ENCODE measurements at regions not wholly inside any gene's neighbourhood (a gene's known extent, or its start where the extent isn't known, plus 50 kb on each side); places are given as distances from the start of the nearest gene placed in this dataset.

- CTCF ChIA-PET, result interaction anchor here (0.6 kb wide), 1 partner anchor 73 kb away, joined by 3 read pairs; no protein-coding TSS in a partner anchor
Measured at GRCh38 chr1:65541865-65542264, 121.4 kb downstream of the LEPR start.

More at GRCh38 chr1:65541865-65542264, 121.4 kb downstream of the LEPR start:
- H2BK120ac ChIP-seq (ENCODE audit: low read depth, low read length), result no peak overlapping the region
- H3K27me3 ChIP-seq (ENCODE audit: control insufficient read depth, insufficient read depth, low read length), result no peaks in the 10 kb centered on the region
- H3K9me1 ChIP-seq (ENCODE audit: insufficient read depth, low read length), result no peaks in the 10 kb centered on the region
- no peaks in the 10 kb centered on the region for H3K4me1 ChIP-seq (ENCODE audit: control insufficient read depth, insufficient read depth, low read length)
- no peaks in the 10 kb centered on the region for H3K9me3 ChIP-seq (ENCODE audit: control insufficient read depth, insufficient read depth, low read length)
- dilution Hi-C loops (cut with HindIII; ENCODE audit: low sequenced_read_pairs, unreplicated experiment) (no loop called here), in situ Hi-C loops (cut with MboI; ENCODE audit: low sequenced_read_pairs) (no loop called here), intact Hi-C loops (cut with micrococcal nuclease) (no loop called here)
- no peaks in the 10 kb centered on the region for H3K36me3 ChIP-seq (ENCODE audit: control insufficient read depth, insufficient read depth, low read length)
- ATAC-seq (ENCODE audit: low read depth) (no peak), DNase-seq (no peak)
- H3K79me1 ChIP-seq (ENCODE audit: low read depth in 1 of 2, low read length in 2 of 2), result no peaks in the 10 kb centered on the region
- no TSS peak for BruUV-seq (replicated peaks)
- H4K5ac ChIP-seq (ENCODE audit: low read depth, low read length), result no peak overlapping the region
- no peak overlapping the region for H3K18ac ChIP-seq (ENCODE audit: low read depth, low read length)
- no peak overlapping the region for H4K91ac ChIP-seq (ENCODE audit: insufficient read depth, low read depth, low read length)
- no peak overlapping the region for H2AFZ ChIP-seq (replicated peaks; ENCODE audit: low read length, poor library complexity)
- no peak overlapping the region for H3K9ac ChIP-seq (ENCODE audit: low read depth, low read length)
- no peak overlapping the region for H3K56ac ChIP-seq (ENCODE audit: extremely low read depth, insufficient read depth, low read length)
- H3K4me3 ChIP-seq (ENCODE audit: insufficient read depth, low read depth, low read length), result no peak overlapping the region
- H2AK5ac ChIP-seq (ENCODE audit: low read depth, low read length), result no peak overlapping the region
- H2AK9ac ChIP-seq (replicated peaks; ENCODE audit: low read depth, low read length, poor library complexity), result no peak overlapping the region
- H3K27ac ChIP-seq (ENCODE audit: insufficient read depth, low read length), result no peak overlapping the region
- no peaks in the 10 kb centered on the region for H4K20me1 ChIP-seq (ENCODE audit: insufficient read depth, low read length)
- H3K4ac ChIP-seq (ENCODE audit: low read depth, low read length), result no peak overlapping the region
- H2BK5ac ChIP-seq (ENCODE audit: low read depth, low read length, poor library complexity, severe bottlenecking), result no peak overlapping the region
- no peak overlapping the region for H2BK20ac ChIP-seq (ENCODE audit: low read depth, low read length)
- no peak overlapping the region for H4K8ac ChIP-seq (ENCODE audit: low read depth in 2 of 2, low read length in 2 of 2)
- TF ChIP-seq USF2 (IDR thresholded peaks at IDR 0.05; ENCODE audit: low read depth, low read length), result no peak
- TF ChIP-seq BHLHE40 (IDR thresholded peaks at IDR 0.05; ENCODE audit: low read depth, low read length), result no peak
- TF ChIP-seq POLR2A (IDR thresholded peaks at IDR 0.05; ENCODE audit: low read depth, low read length), result no peak
- TF ChIP-seq NFE2L2 (IDR thresholded peaks at IDR 0.05; ENCODE audit: low read depth, low read length), result no peak
- no peak for TF ChIP-seq FOS (IDR thresholded peaks at IDR 0.05; ENCODE audit: low read depth, low read length)
- no peak for TF ChIP-seq MXI1 (IDR thresholded peaks at IDR 0.05; ENCODE audit: borderline replicate concordance, low read depth, low read length)
- no peak for TF ChIP-seq RAD21 (IDR thresholded peaks at IDR 0.05; ENCODE audit: low read length)
- no peak for TF ChIP-seq RFX5 (IDR thresholded peaks at IDR 0.05; ENCODE audit: low read depth, low read length)
- TF ChIP-seq, protein P1, sequence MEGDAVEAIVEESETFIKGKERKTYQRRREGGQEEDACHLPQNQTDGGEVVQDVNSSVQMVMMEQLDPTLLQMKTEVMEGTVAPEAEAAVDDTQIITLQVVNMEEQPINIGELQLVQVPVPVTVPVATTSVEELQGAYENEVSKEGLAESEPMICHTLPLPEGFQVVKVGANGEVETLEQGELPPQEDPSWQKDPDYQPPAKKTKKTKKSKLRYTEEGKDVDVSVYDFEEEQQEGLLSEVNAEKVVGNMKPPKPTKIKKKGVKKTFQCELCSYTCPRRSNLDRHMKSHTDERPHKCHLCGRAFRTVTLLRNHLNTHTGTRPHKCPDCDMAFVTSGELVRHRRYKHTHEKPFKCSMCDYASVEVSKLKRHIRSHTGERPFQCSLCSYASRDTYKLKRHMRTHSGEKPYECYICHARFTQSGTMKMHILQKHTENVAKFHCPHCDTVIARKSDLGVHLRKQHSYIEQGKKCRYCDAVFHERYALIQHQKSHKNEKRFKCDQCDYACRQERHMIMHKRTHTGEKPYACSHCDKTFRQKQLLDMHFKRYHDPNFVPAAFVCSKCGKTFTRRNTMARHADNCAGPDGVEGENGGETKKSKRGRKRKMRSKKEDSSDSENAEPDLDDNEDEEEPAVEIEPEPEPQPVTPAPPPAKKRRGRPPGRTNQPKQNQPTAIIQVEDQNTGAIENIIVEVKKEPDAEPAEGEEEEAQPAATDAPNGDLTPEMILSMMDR (conservative IDR thresholded peaks at IDR 0.05; ENCODE audit: low read depth, low read length), result no peak
- TF ChIP-seq MAZ (IDR thresholded peaks at IDR 0.05; ENCODE audit: borderline replicate concordance, low read depth, low read length), result no peak
- TF ChIP-seq CEBPB (IDR thresholded peaks at IDR 0.05; ENCODE audit: low read depth, low read length), result no peak
- no peak for TF ChIP-seq ELK1 (IDR thresholded peaks at IDR 0.05; ENCODE audit: borderline replicate concordance, low read depth, low read length)
- no peak for TF ChIP-seq RCOR1 (IDR thresholded peaks at IDR 0.05; ENCODE audit: insufficient replicate concordance, low read length)
- no peak for TF ChIP-seq SMC3 (IDR thresholded peaks at IDR 0.05; ENCODE audit: low read depth, low read length)
- TF ChIP-seq MAFK (IDR thresholded peaks at IDR 0.05; ENCODE audit: low read depth, low read length), result no peak
- no peak for TF ChIP-seq CHD1 (IDR thresholded peaks at IDR 0.05; ENCODE audit: low read depth, low read length)
- no peak overlapping the region for H3K23ac ChIP-seq (ENCODE audit: low read depth, low read length)
- no peak overlapping the region for H3K14ac ChIP-seq (replicated peaks; ENCODE audit: low read depth, low read length)
- POLR2A ChIA-PET (ENCODE audit: unreplicated experiment), result no interaction called here
- no peak overlapping the region for H2BK15ac ChIP-seq (ENCODE audit: low read depth, low read length)
- H3K4me2 ChIP-seq (ENCODE audit: low read depth, low read length), result no peak overlapping the region
